Muscle of arm (tissue), 1 donor: ENCODE measurements at regions not wholly inside any gene's neighbourhood (a gene's known extent, or its start where the extent isn't known, plus 50 kb on each side); places are given as distances from the start of the nearest gene placed in this dataset.
"Not testable (repeated sequence)": the region's sequence is repeated elsewhere in the genome, so short reads cannot be mapped to it uniquely, and the experiment has no call there.

ENCODE experiments used
- DNase-seq: peaks from one replicate; pipeline ENCODE4 v3.0.0-alpha.2; 2013

- DNase-seq: not testable (repeated sequence)
These were observed 50.3 kb upstream of the UGT2B15 start for GRCh38 chr4:68720723-68721122.

GRCh38 chr4:68724426-68724825 lies 54.0 kb upstream of the UGT2B15 start:
- DNase-seq: no peak

- no peak for DNase-seq
These were observed 54.5 kb upstream of the UGT2B15 start for GRCh38 chr4:68724922-68725321.

- no peak for DNase-seq
These were observed 62.4 kb upstream of the UGT2B15 start for GRCh38 chr4:68732653-68733466.

- no peak for DNase-seq
These were observed 63.6 kb upstream of the UGT2B15 start for GRCh38 chr4:68734095-68734494.

GRCh38 chr4:68735106-68735505 lies 64.7 kb upstream of the UGT2B15 start:
- no peak for DNase-seq

GRCh38 chr4:68736813-68737212 lies 66.4 kb upstream of the UGT2B15 start:
- DNase-seq: no peak

- no peak for DNase-seq
These were observed 67.6 kb upstream of the UGT2B15 start for GRCh38 chr4:68738036-68738435.

GRCh38 chr4:68744368-68744767 lies 71.4 kb upstream of the UGT2B10 start:
- no peak for DNase-seq

GRCh38 chr4:68748181-68748991 lies 67.4 kb upstream of the UGT2B10 start:
- DNase-seq: no peak

- no peak for DNase-seq
These were observed 65.2 kb upstream of the UGT2B10 start for GRCh38 chr4:68750555-68750954.

GRCh38 chr4:68751138-68751537 lies 64.7 kb upstream of the UGT2B10 start:
- no peak for DNase-seq

- peak; percentile 10 for DNase-seq
These were observed 49.9 kb upstream of the UGT2B10 start for GRCh38 chr4:68765876-68766275.
